EH (cell line): ENCODE measurements at regions not wholly inside any gene's neighbourhood (a gene's known extent, or its start where the extent isn't known, plus 50 kb on each side); places are given as distances from the start of the nearest gene placed in this dataset.

Experiments used
- DNase-seq: peaks from one replicate; pipeline ENCODE4 v3.0.0-alpha.2; 2015; ENCODE audit warnings: low read depth

GRCh38 chr19:30309905-30310601 lies 62.1 kb upstream of the ZNF536 start:
- no peak for DNase-seq

DNA sequence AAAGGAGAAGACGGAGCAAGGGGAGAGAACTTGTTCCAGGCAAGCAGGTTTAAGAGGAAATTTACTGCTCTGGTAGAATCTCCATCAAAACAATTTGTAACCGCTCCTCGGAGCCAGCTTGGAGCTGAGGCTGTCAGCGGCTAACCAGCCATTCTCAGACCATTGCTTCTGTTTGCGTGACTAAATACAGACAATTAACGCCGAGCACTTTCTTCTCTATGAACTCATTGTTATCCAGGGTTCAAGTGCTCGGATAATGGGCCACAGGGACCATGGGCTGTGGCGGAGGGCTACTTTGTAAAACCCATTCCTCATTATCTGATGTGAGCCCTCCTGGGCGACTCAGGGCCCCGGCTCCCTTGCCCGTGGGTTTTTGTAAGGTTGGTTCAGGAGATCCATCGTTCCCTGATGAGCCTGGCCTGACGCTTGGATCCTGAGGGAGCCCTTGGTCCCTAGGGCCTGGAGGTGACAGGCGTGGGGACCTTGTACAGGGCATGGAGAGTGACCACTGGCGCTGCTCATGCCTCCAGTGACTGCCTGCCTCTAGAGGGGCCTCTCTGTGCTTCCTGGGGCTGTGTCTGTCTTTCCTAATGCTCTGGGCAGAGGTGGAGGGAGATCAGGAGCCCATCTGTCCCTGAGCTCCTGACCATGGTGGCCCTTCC lies 61.5 kb upstream of the ZNF536 start:
- no peak for DNase-seq

DNA sequence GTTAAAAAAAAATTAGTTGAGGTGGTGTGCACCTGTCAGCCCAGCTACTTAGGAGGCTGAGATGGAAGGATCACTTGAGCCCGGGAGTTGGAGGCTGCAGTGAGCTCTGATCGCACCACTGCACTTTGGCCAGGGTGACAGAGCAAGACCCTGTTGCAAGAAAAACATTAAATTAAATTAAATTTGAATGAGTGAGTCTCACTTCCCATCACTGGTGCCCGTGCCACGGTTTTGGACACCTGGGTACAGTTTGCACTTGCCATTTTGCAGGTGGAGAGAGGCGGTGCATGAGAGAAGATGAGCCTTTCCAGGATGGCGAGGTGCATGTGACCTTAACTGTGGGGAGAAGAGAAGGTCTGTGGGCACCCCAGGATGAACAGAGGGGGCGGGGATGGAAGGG lies 60.3 kb upstream of the ZNF536 start:
- DNase-seq: no peak

DNA sequence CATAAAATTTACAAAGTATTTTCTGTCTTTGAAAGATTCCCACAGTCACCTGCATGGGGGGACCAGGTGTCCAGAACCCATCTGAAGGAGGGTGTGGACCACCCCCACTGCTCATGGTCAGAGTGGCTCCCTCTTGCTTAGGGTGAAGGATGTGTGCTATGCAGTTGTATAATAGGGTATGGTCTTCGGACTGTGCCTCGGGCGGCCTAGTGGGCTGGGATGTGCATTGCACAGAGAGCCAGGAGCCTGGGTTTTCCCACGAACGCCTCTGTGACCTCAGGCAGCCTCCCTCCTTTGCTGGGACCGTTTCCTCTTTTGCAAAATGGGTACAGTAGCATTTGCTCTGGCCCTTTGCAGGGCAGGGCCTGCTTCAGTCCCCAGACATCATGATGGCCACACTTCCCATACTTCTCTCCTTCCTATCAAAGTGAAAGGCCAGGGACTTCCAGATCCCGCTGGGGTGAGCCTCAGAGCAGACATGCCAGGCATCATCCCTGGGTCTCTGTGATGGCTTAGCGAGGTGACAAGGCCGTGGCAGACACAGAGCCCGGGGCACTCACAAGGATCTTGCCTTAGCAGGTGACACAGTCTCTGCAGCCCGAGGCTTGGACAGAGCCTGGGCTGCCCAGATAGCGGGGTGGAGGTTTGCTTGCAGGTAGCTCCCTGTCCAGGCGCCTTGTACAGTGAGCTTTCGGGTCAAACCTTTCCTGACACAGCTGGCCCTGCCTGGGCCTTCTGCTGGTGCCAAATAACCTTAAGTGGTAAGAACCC lies 59.4 kb upstream of the ZNF536 start:
- DNase-seq: no peak

DNA sequence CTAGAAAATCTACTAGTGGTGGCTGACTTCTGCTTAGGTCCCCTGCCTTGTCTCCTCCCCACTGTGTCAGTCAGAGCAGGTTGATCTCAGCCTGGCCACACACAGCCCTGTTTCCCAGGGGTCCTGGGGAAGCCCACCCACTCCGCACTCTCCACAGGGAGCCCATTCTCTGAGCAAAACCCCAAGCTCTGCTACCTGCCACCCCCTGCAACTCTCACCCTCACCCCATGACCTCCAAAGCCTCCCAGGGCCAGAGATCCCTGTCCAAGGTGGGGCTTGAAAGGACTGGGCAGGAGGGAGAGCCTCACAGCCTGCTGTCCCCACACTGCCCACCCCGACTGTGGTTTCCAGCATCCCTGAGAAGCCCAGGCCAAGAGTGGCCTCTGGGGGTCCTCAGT lies 58.8 kb upstream of the ZNF536 start:
- DNase-seq: no peak

GRCh38 chr19:30314056-30314804 lies 58.0 kb upstream of the ZNF536 start:
- no peak for DNase-seq

DNA sequence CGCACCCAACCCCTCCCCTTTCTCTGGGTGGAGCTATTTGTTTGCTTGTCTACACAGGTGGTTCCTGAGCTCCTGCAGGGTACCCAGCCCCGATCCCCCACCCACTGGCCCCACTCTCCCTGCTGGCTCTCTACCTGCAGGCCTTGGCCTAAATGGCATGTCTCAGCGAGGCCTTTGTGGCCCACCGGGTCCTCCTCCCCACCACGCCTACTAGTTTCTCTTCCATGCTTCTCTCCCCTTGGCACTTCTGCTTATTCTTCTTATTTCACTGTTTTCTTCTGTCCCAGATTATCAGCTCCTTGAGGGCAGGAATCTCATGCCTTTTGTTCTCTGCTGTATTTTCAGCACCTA lies 57.4 kb upstream of the ZNF536 start:
- no peak for DNase-seq

DNA sequence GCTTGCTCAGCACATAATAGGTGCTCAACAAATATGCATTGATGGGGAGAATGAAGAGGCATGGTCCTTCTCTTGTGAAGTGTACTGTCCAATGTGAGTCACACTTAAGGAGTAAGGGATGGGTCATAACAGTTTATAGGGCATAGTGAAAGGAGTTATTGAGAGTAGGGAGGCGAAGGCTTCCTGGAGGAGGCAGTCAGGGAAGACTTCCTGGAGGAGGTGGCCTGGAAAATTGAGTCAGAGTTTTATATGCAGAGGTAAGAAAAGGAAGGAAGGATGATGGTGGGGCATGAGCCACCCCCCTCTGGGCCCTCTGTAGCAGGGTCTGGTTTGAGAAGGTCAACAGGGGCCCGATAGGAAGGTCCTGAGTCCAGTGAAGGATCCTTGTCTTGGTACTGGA lies 57.0 kb upstream of the ZNF536 start:
- DNase-seq: no peak

DNA sequence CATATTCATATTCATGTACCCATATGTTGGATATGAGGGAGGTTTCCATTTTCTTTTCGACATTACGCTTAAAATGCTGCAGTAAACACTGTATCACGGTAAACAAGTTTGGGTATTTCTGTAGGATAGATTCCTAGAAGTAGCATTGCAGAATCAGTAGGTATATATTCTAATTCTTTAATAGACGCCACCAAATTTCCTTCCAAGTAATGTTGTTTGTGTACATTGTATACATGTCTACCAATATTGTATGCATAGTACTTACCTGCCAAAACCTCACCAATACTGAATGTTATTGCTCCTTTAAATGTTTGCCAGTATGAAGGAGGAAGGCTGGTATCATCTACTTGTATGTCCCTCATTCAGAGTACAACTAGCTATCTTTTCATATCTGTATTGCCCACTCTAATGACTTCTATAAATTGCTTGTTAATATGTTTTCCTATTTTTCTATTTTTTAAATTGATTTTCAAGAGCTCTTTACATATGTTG lies 56.1 kb upstream of the ZNF536 start:
- DNase-seq: no peak

GRCh38 chr19:30316560-30317106 lies 55.6 kb upstream of the ZNF536 start:
- DNase-seq: no peak

GRCh38 chr19:30317403-30317802 lies 54.8 kb upstream of the ZNF536 start:
- no peak for DNase-seq

GRCh38 chr19:30318261-30318660 lies 53.9 kb upstream of the ZNF536 start:
- DNase-seq: no peak

DNA sequence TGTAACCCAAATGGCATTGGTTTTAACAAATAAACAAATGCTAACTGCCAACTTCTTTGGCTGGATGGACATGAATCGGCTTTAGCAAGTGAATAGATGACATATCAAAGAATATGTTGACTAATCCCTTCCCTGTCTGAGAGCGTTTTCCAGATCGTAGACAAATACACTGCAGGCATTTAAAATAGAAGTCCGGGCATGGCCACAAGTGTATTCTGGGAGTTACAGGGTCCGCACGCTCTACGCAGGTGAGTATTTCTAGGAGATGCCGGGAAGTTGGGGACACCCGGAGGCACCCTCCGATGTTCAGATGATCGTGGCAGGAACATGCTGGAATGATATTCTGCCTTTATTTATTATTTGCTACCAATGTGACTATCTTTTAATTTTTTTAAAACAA lies 53.2 kb upstream of the ZNF536 start:
- DNase-seq: no peak

- no peak for DNase-seq
These were observed 52.8 kb upstream of the ZNF536 start for GRCh38 chr19:30319411-30319810.

GRCh38 chr19:30319876-30320275 lies 52.3 kb upstream of the ZNF536 start:
- DNase-seq: no peak

DNA sequence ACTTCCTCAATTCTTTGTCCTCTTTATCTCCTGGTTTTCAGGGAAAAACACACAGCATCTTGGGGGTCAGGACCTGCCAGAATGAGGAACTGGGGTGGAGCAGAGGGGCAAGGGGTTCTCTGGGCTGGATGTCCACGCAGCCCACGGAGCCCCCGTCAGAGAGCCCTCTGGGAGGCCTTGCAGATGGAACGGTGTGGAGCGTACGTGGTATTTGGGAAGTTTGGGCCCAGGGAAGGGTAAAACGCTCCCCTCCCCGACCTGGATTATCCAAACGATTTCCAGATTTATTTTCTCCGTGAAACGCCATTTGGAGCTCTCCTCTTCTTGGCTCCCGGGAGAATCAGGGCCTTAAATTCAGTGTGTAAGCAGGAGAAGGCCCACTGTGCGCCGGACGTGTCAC lies 51.7 kb upstream of the ZNF536 start:
- no peak for DNase-seq

DNA sequence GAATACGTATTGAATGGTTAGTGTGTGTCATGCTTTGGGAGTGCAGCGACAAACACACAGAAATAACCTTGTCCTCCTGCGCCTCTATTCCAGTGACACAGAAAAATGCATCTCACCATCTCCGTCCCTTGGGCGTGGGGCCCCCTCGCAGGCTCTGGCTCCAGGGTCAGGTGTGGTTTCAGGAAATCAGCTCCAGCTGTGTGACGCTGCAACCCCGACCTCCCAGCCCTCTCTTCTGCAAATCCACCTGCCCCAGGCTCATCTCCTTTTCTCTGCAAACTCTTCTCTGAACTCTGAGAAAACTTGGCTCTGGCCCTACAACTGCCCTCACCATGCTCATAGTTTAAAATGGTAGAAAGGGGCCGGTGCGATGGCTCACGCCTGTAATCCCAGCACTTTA lies 51.3 kb upstream of the ZNF536 start:
- DNase-seq: no peak
